ENCODE measurements at regions not wholly inside any gene's neighbourhood (a gene's known extent, or its start where the extent isn't known, plus 50 kb on each side); places are given as distances from the start of the nearest gene placed in this dataset.

DNA sequence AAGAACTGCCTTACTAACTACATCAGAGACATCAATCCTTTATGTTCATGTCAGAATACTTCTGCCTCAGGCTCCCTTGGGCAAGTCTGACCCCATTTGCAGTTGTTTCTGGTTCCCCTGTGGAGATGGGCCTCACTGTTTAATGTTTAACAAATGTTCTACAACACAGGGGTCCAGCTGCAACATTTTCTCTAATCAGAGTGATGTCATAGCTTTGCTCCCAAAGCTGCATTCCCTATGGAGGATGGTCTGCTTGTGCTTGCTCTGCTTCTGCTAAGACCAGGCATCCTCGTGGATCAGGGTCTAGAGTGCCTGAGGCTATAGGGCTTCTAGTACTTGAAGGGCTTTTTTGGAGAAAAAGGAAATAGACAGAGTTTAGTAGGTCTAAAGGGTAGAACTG, 1071.2 kb downstream of the TTLL7 start:
- TF ChIP-seq, protein P1, sequence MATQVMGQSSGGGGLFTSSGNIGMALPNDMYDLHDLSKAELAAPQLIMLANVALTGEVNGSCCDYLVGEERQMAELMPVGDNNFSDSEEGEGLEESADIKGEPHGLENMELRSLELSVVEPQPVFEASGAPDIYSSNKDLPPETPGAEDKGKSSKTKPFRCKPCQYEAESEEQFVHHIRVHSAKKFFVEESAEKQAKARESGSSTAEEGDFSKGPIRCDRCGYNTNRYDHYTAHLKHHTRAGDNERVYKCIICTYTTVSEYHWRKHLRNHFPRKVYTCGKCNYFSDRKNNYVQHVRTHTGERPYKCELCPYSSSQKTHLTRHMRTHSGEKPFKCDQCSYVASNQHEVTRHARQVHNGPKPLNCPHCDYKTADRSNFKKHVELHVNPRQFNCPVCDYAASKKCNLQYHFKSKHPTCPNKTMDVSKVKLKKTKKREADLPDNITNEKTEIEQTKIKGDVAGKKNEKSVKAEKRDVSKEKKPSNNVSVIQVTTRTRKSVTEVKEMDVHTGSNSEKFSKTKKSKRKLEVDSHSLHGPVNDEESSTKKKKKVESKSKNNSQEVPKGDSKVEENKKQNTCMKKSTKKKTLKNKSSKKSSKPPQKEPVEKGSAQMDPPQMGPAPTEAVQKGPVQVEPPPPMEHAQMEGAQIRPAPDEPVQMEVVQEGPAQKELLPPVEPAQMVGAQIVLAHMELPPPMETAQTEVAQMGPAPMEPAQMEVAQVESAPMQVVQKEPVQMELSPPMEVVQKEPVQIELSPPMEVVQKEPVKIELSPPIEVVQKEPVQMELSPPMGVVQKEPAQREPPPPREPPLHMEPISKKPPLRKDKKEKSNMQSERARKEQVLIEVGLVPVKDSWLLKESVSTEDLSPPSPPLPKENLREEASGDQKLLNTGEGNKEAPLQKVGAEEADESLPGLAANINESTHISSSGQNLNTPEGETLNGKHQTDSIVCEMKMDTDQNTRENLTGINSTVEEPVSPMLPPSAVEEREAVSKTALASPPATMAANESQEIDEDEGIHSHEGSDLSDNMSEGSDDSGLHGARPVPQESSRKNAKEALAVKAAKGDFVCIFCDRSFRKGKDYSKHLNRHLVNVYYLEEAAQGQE (IDR thresholded peaks at IDR 0.05; ENCODE audit: insufficient read depth in 1 of 2, low read depth in 2 of 2, low read length in 2 of 2): no peak
- TF ChIP-seq POLR2AphosphoS5 (IDR thresholded peaks at IDR 0.05; ENCODE audit: low read depth, low read length) (no peak), FOXP2 (optimal IDR thresholded peaks at IDR 0.05; ENCODE audit: borderline replicate concordance, extremely low read depth, extremely low read length, insufficient read depth) (no peak), SIN3A (IDR thresholded peaks at IDR 0.05; ENCODE audit: borderline replicate concordance, insufficient read depth, low read length) (no peak), TAF1 (IDR thresholded peaks at IDR 0.05; ENCODE audit: borderline replicate concordance, insufficient read depth, low read length) (no peak)

- TF ChIP-seq, protein P1 (IDR thresholded peaks at IDR 0.05; ENCODE audit: insufficient read depth in 1 of 2, low read depth in 2 of 2, low read length in 2 of 2): no peak
- TF ChIP-seq FOXP2 (optimal IDR thresholded peaks at IDR 0.05; ENCODE audit: borderline replicate concordance, extremely low read depth, extremely low read length, insufficient read depth): no peak
Observed at GRCh38 chr1:82924666-82925065, 1074.3 kb downstream of the TTLL7 start.

- TF ChIP-seq POLR2AphosphoS5 (IDR thresholded peaks at IDR 0.05; ENCODE audit: low read depth, low read length) (no peak), FOXP2 (optimal IDR thresholded peaks at IDR 0.05; ENCODE audit: borderline replicate concordance, extremely low read depth, extremely low read length, insufficient read depth) (no peak), TAF1 (IDR thresholded peaks at IDR 0.05; ENCODE audit: borderline replicate concordance, insufficient read depth, low read length) (no peak), SIN3A (IDR thresholded peaks at IDR 0.05; ENCODE audit: borderline replicate concordance, insufficient read depth, low read length) (no peak)
- TF ChIP-seq, protein P1 (IDR thresholded peaks at IDR 0.05; ENCODE audit: insufficient read depth in 1 of 2, low read depth in 2 of 2, low read length in 2 of 2): no peak
Observed at GRCh38 chr1:82923931-82924330, 1075.0 kb downstream of the TTLL7 start.

GRCh38 chr1:82921759-82922158, 1077.2 kb downstream of the TTLL7 start:
- TF ChIP-seq POLR2AphosphoS5 (IDR thresholded peaks at IDR 0.05; ENCODE audit: low read depth, low read length) (no peak), TAF1 (IDR thresholded peaks at IDR 0.05; ENCODE audit: borderline replicate concordance, insufficient read depth, low read length) (no peak), FOXP2 (optimal IDR thresholded peaks at IDR 0.05; ENCODE audit: borderline replicate concordance, extremely low read depth, extremely low read length, insufficient read depth) (no peak), SIN3A (IDR thresholded peaks at IDR 0.05; ENCODE audit: borderline replicate concordance, insufficient read depth, low read length) (no peak)
- TF ChIP-seq, protein P1 (IDR thresholded peaks at IDR 0.05; ENCODE audit: insufficient read depth in 1 of 2, low read depth in 2 of 2, low read length in 2 of 2): no peak
